ENCODE measurements at regions not wholly inside any gene's neighbourhood (a gene's known extent, or its start where the extent isn't known, plus 50 kb on each side); places are given as distances from the start of the nearest gene placed in this dataset.
"Not testable (repeated sequence)": the region's sequence is repeated elsewhere in the genome, so short reads cannot be mapped to it uniquely, and the experiment has no call there.

- DNase-seq = no peak
These were observed 223.3 kb downstream of the RAP2B start for GRCh38 chr3:153385343-153385742.

DNA sequence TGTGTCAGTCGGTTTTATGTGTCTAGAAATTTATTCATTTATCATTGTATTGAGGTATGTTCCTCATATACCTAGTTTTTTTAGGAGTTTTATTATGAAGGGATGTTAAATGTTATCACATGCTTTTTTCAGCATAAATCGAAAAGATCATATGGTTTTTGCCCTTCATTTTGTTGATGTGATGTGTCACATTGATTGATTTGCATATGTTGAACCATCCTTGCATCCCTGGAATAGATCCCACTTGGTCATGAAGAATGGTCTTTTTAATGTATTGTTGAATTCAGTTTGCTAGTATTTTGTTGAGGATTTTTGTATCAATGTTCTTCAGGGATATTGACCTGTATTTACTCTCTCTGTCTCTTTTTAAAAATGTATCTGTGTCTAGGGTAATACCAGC, 230.3 kb downstream of the RAP2B start:
- no peak for DNase-seq

DNA sequence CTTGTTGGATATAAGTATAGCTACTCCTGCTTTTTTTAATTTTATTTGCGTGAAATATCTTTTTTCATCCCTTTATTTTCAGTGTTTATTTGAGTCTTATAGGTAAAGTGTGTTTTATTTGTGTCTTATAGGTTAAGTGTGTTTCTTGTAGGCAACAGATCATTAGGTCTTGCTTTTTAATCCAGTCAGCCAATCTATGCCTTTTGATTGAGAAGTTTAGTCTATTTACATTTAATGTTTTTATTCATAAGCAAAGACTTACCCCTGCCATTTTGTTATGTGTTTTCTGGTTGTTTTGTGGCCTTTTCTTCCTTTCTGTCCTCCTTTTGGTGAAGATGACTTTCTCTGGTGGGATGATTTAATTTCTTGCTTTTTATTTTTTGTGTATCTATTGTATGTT, 232.0 kb downstream of the RAP2B start:
- no peak for DNase-seq

- no peak for DNase-seq
These were observed 234.6 kb downstream of the RAP2B start for GRCh38 chr3:153396581-153396980.

DNA sequence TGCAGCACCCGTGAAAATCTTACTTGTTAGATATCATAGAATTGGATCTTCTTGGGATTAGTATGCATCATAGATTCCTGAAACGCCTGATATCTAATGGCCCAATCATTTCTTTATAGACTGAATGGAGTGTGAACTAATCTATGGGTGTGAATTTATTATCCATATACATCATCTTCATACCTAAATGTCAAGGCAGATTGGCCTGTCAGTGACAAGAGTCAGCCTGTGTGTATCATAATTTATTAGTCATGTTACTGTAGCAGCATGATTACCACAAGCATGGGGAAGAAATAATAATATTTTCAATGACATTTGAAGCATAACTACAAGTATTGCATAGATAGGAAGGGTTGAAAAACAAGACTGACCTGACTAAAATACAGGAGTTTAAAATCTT, 235.8 kb downstream of the RAP2B start:
- DNase-seq = no peak

DNA sequence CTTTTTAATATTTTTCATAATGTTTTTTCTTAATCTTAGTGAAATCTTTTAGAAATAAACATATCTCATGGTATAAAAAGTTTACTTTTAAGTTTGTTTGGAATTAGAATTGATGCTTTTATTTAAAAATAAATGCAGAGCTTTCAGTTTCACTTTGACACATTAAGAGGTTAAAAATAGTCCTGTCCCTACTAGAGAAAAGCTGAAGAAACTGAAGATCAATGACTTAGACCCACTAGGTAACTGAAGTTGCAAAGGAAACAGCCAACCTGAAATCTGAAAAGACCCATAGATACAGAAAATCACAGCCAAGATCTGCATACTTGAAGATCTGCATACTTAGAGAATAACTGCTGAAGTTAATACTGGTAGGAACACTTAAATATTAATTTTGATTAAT, 237.6 kb downstream of the RAP2B start:
- DNase-seq = no peak

DNA sequence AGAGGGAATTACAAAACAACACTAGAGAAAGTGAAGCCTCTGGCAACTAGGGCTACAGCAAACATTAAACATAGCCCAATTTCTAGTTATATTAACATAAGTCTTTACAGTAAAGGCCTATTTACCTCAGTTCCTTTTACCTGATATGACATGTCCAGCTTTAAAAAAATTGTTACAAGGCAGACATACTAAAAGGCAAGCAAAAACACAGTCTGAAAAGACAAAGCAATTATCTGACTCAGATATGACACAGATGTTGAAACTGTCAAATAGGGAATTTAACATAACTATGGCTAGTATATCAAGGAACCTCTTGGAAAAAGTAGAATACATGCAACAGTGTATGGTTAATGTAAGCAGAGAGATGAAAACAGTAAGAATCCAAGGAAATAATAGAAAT, 238.6 kb downstream of the RAP2B start:
- DNase-seq = no peak

- no peak for DNase-seq
These were observed 242.1 kb downstream of the RAP2B start for GRCh38 chr3:153404157-153404556.

GRCh38 chr3:153405320-153405719, 243.3 kb downstream of the RAP2B start:
- not testable (repeated sequence) for DNase-seq

DNA sequence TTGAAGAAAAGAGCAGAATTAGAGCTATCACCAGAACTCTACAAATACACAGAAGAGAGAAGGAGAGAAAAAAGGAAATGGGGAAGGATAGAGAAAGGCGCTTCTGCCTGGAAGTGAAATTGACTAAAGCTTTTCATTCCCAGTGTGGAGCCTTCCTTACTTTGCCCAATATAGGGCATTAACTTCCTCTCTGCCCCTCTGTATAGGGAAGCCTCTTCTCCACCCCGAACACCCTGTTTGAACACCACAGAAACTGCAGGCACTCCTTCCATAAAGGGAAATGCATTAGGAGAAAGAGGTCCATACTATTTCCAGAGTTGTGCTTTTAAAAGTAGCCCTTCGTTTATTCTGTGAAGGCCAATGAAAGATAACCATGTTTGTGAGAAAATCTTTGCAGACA, 248.5 kb downstream of the RAP2B start:
- no peak for DNase-seq

DNA sequence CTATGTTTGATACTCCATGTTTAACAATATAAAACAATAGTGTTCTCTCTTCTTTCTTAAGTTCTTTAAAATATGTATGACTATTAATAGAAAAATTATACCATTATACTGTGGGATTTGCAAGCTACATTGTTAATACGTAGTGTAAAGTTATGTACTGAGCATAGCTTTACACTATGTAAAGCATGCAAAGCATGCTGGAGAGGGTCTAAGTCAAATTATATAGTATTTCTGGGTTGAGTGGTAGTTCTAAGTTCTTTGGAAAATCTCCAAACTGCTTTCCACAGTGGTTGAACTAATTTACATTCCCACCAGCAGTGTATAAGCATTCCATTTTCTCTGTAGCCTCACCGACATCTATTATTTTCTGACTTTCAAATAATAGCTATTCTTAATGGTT, 253.0 kb downstream of the RAP2B start:
- DNase-seq = no peak

- no peak for DNase-seq
These were observed 260.3 kb downstream of the RAP2B start for GRCh38 chr3:153422314-153422713.

GRCh38 chr3:153423820-153424219, 261.8 kb downstream of the RAP2B start:
- DNase-seq = not testable (repeated sequence)

DNA sequence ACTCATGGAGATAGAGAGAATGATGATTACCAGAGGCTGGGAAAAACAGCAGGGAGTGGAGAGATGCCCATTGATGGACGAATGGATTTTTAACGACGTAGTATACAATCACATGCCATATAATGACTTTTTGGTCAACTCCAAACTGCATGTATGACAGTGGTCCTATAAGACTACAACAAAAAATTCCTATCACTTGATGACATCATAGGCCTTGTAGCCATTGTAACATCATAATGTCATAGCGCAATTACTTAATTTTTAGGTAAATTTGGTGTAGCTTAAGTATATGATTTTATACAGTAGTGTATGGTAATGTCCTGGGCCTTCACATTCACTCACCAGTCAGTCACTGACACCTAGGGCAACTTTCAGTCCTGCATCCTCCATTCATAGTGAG, 264.3 kb downstream of the RAP2B start:
- DNase-seq = no peak

GRCh38 chr3:153426803-153427202, 264.8 kb downstream of the RAP2B start:
- no peak for DNase-seq

- DNase-seq = no peak
These were observed 267.8 kb downstream of the RAP2B start for GRCh38 chr3:153429821-153430220.

GRCh38 chr3:153431076-153431475, 269.1 kb downstream of the RAP2B start:
- DNase-seq = no peak

- no peak for DNase-seq
These were observed 275.6 kb downstream of the RAP2B start for GRCh38 chr3:153437666-153438065.

- DNase-seq = no peak
These were observed 276.2 kb downstream of the RAP2B start for GRCh38 chr3:153438271-153438670.

GRCh38 chr3:153439780-153440179, 277.8 kb downstream of the RAP2B start:
- DNase-seq = no peak

GRCh38 chr3:153440311-153440710, 278.3 kb downstream of the RAP2B start:
- no peak for DNase-seq

DNA sequence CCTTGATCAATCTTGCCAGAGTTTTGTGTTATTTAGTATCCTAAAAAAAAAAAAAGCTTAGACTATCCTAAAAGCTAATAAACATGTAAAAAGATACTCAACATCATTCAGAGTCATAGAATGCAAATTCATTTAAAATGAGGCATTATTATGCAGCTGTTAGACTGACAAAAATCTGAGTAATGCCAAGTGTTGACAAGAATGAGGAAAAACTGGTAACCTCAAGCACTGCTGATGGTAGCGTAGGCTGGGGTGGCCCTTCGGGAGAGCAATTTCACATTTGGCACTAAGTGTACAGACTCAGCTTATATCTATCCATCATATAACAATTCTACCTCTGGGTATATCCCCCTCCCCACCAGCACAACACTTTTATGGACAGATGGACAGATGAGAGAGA, 280.4 kb downstream of the RAP2B start:
- no peak for DNase-seq

- no peak for DNase-seq
These were observed 280.9 kb downstream of the RAP2B start for GRCh38 chr3:153442799-153443487.

DNA sequence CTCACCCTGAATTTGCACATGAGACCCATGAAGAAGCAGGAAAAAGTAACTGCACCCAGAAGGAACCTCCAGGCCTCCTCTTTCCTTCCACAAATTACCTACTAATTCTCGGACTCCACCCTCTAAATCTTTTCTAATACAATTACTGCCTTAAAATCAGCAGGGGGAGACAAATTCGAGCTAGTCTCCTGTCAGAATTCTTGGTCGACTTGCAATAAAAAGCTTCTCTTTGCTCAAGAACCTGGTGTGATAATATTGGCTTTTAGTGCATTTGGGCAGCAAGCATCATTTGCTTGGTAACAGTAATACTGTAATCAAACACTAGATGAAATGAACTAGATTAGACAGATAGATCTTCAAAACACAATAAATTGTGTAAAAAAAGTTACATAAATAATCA, 281.9 kb downstream of the RAP2B start:
- peak in 1 of 2 experiments; percentile 17 for DNase-seq

- DNase-seq = no peak
These were observed 283.8 kb downstream of the RAP2B start for GRCh38 chr3:153445817-153446216.

Data from NCI-H2081 (cell line).